Duodenal mucosa (tissue), 2 donors: ENCODE measurements at regions not wholly inside any gene's neighbourhood (a gene's known extent, or its start where the extent isn't known, plus 50 kb on each side); places are given as distances from the start of the nearest gene placed in this dataset.
"Not testable (repeated sequence)": the region's sequence is repeated elsewhere in the genome, so short reads cannot be mapped to it uniquely, and the experiment has no call there.

Experiments used
- H3K27ac ChIP-seq: one replicate; pipeline ENCODE4 v1.7.0; 2013; ENCODE audit warnings: low read depth, low read length
- H3K27me3 ChIP-seq, 2 donors: one replicate each; pipeline ENCODE4 v1.7.0; 2013; ENCODE audit warnings: low read length in 2 of 2, control low read depth in 1 of 2; ENCODE audit not compliant: insufficient read depth in 2 of 2, control insufficient read depth in 1 of 2
- H3K36me3 ChIP-seq, 2 donors: one replicate each; pipeline ENCODE4 v1.7.0; 2013; ENCODE audit warnings: low read length in 2 of 2, control low read depth in 1 of 2; ENCODE audit not compliant: insufficient read depth in 2 of 2, control insufficient read depth in 1 of 2
- H3K4me1 ChIP-seq, 2 donors: one replicate each; pipeline ENCODE4 v1.7.0; 2013; ENCODE audit warnings: low read length in 2 of 2, control low read depth in 1 of 2; ENCODE audit not compliant: insufficient read depth in 2 of 2, control insufficient read depth in 1 of 2
- H3K4me3 ChIP-seq, 2 donors: one replicate each; pipeline ENCODE4 v1.7.0; 2013; ENCODE audit warnings: low read length in 2 of 2, low read depth in 1 of 2
- H3K9ac ChIP-seq, 2 donors: one replicate each; pipeline ENCODE4 v1.7.0; 2013; ENCODE audit warnings: low read length in 2 of 2, low read depth in 1 of 2
- H3K9me3 ChIP-seq, 2 donors: one replicate each; pipeline ENCODE4 v1.7.0; 2013; ENCODE audit warnings: low read length in 2 of 2, control low read depth in 1 of 2; ENCODE audit not compliant: control insufficient read depth in 1 of 2

GRCh38 chr13:112260108-112261055, 115.8 kb upstream of the SPACA7 start:
- Histone ChIP-seq H3K9ac (no peak overlapping the region), H3K4me3 (no peak overlapping the region), H3K27ac (no peak overlapping the region), H3K27me3 (no peaks in the 10 kb centered on the region), H3K4me1 (no peaks in the 10 kb centered on the region), H3K36me3 (no peaks in the 10 kb centered on the region), H3K9me3 (no peaks in the 10 kb centered on the region)

GRCh38 chr13:112261924-112262323, 114.2 kb upstream of the SPACA7 start:
- Histone ChIP-seq H3K4me1 (no peaks in the 10 kb centered on the region), H3K4me3 (no peak overlapping the region), H3K9ac (no peak overlapping the region), H3K27ac (no peak overlapping the region), H3K9me3 (no peaks in the 10 kb centered on the region), H3K36me3 (no peaks in the 10 kb centered on the region), H3K27me3 (no peaks in the 10 kb centered on the region)

DNA sequence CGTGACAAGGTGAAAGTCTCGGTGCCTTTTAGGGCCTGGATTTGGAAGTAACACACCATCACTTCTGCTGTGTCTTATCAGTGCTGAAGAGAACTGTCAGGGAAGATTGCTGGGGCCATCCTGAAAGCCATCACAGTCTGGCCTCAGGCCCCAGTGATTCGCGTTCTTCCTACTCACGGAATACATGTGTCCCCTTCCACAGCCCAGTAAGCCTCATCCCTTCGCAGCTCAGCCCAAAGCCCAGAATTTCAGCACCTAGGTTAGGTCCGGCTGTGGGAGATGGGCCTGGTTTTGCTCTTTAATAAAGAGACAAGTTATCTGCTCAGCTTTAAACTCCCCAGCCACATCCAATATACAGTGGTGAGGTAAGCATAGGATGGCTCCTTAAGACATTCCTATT, 113.0 kb upstream of the SPACA7 start:
- Histone ChIP-seq H3K9me3 (no peaks in the 10 kb centered on the region), H3K4me1 (no peaks in the 10 kb centered on the region), H3K36me3 (no peaks in the 10 kb centered on the region), H3K9ac (no peak overlapping the region), H3K27me3 (no peaks in the 10 kb centered on the region), H3K27ac (no peak overlapping the region), H3K4me3 (no peak overlapping the region)

DNA sequence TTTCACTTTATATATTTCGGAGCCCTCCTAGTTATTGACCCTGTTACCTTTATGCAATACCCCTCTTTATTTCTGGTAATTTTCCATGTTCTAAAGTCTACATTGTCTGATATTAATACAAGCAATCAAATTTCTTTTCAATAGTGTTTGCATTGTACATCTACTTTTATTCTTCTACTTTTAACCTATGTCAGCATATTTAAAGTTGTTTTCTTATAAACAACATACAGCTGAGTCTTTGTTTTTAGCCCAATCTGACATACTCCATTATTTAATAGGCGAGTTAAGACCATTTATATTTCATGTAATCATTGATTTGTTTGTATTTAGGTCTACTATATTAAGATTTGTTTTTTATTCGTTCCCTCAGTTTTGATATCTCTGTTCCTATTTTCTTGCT, 108.5 kb upstream of the SPACA7 start:
- no peak overlapping the region for H3K9ac ChIP-seq
- H3K9me3 ChIP-seq = no peaks in the 10 kb centered on the region
- no peak overlapping the region for H3K27ac ChIP-seq
- no peaks in the 10 kb centered on the region for H3K36me3 ChIP-seq
- H3K27me3 ChIP-seq = no peaks in the 10 kb centered on the region
- H3K4me1 ChIP-seq = no peaks in the 10 kb centered on the region
- H3K4me3 ChIP-seq = no peak overlapping the region

DNA sequence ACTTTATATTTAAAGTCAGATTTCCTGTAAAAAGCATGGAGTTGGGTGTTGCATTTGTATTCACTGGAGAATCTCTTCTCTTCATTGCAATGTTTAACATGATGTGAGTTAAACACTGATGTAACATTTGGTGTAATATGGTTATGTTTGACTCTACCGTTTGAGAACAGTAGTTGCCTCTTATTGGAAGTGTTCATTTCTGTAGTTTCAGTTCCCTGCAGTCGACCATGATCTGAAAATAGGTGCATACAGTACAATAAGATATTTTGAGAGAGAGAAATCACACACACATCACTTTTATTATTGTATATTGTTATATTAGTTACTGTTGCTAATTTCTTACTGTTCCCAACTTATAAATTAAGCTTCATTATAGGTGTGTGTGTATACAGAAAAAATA, 105.2 kb upstream of the SPACA7 start:
- no peak overlapping the region for H3K9ac ChIP-seq
- H3K4me3 ChIP-seq = no peak overlapping the region
- no peaks in the 10 kb centered on the region for H3K36me3 ChIP-seq
- no peaks in the 10 kb centered on the region for H3K9me3 ChIP-seq
- H3K27me3 ChIP-seq = no peaks in the 10 kb centered on the region
- H3K27ac ChIP-seq = no peak overlapping the region
- no peaks in the 10 kb centered on the region for H3K4me1 ChIP-seq

- H3K4me1 ChIP-seq, H3K36me3 ChIP-seq, H3K9me3 ChIP-seq, H3K9ac ChIP-seq, H3K4me3 ChIP-seq, H3K27ac ChIP-seq, H3K27me3 ChIP-seq: not testable (repeated sequence)
Measured at GRCh38 chr13:112286733-112287132, 89.4 kb upstream of the SPACA7 start.

DNA sequence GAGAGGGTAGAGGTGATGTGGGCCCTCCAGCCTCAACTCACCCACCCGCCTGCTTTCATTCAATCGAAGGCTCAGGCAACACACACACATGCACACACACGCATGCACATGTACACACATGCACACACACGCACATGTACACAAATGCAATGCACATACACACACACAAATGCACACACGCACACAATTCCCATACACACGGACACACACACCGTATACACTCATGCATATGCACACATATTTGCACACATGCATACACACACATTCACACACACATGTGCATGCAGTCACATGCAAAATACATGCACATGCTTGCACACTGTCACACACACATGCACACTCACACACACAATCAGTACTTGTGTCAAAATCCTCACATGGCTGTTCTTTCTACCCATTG, 55.9 kb upstream of the SPACA7 start:
- H3K9ac ChIP-seq = no peak overlapping the region
- no peaks in the 10 kb centered on the region for H3K9me3 ChIP-seq
- H3K4me3 ChIP-seq = no peak overlapping the region
- no peak overlapping the region for H3K27ac ChIP-seq
- H3K27me3 ChIP-seq = peaks cover 0 to 1% of the 10 kb centered on the region in 2 donors
- H3K36me3 ChIP-seq = no peaks in the 10 kb centered on the region
- H3K4me1 ChIP-seq = no peaks in the 10 kb centered on the region

GRCh38 chr13:112322557-112322956, 53.6 kb upstream of the SPACA7 start:
- H3K36me3 ChIP-seq = no peaks in the 10 kb centered on the region

DNA sequence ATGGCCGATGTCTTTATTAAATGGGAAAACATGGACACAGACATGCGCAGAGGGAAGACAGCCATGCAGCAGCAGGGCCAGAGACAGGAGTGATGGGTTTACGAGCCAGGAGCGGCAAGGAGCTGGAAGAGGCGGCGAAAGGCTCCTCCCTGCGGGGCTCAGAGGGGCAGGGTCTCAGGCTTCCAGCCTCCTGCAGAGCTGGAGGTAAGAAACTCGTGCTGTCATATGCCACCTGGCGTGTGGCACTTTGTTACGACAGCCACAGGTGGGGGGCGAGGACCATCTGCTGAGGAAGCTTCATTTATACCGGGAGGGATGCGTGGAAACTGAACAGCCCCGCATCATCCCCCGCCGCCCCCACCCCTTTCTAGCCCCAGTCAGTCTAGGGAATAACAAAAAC, 52.0 kb upstream of the SPACA7 start:
- no peaks in the 10 kb centered on the region for H3K9me3 ChIP-seq
- H3K27ac ChIP-seq = no peak overlapping the region

More at GRCh38 chr13:112322557-112322956, 53.6 kb upstream of the SPACA7 start:
- H3K4me1 ChIP-seq = no peaks in the 10 kb centered on the region
- H3K4me3 ChIP-seq = no peak overlapping the region
- no peak overlapping the region for H3K27ac ChIP-seq
- H3K9ac ChIP-seq = no peak overlapping the region
- no peaks in the 10 kb centered on the region for H3K9me3 ChIP-seq
- H3K27me3 ChIP-seq = peaks cover 0 to 4% of the 10 kb centered on the region in 2 donors

DNA sequence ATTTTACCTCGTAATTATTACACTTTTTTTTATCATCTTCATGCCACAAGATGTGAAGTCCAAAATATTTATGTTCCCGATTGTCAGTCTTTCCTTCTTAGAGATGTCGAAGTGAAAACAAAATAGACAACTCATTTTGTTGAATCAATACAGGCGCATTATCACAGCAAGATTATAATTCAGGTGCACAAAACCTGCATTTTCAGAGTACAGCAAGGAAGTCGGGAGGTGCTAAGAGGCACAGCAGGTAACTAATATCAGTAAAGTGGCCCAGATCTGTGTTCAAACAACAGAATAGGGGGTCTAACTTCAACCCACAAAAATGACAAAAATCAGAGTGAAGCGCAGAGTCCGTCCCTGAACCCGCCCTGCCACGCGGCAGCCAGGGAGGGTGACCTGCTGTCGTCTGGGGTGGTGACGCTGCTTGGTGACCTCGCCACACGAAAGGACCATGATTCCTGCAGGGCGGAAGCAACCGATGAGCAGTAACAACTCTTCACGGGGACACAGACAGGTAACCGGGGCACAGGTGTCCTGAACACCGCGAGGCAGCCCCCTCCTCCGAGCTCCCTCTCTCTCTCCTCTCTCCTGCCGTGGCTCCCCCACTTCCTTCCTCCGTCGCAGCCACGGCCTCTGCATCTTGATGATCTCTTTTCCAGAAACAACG, 50.9 kb upstream of the SPACA7 start:
- Histone ChIP-seq H3K27ac (no peak overlapping the region), H3K36me3 (no peaks in the 10 kb centered on the region), H3K4me3 (no peak overlapping the region), H3K4me1 (no peaks in the 10 kb centered on the region), H3K27me3 (peaks cover under 1 to 4% of the 10 kb centered on the region in 2 donors), H3K9ac (no peak overlapping the region), H3K9me3 (no peaks in the 10 kb centered on the region)

More for the DNA sequence above, 52.0 kb upstream of the SPACA7 start:
- Histone ChIP-seq H3K36me3 (no peaks in the 10 kb centered on the region), H3K4me1 (no peaks in the 10 kb centered on the region), H3K4me3 (no peak overlapping the region), H3K9ac (no peak overlapping the region), H3K27me3 (peaks cover 0 to 4% of the 10 kb centered on the region in 2 donors)
